HEK293 (cell line): ENCODE measurements at regions not wholly inside any gene's neighbourhood (a gene's known extent, or its start where the extent isn't known, plus 50 kb on each side); places are given as distances from the start of the nearest gene placed in this dataset.

ENCODE experiments used
- ATF2 ChIP-seq: fragments of 450-650 bp; formaldehyde crosslinking; IDR thresholded peaks from 2 replicates; pipeline ENCODE4 v1.5.1; 2016; ENCODE audit warnings: missing biosample characterization, missing genetic modification characterization, low read depth
- CTCF ChIP-seq: fragments of 450-650 bp; formaldehyde crosslinking; IDR thresholded peaks from 2 replicates; pipeline ENCODE4 v1.5.1; 2016; ENCODE audit warnings: missing biosample characterization, missing genetic modification characterization
- SCRT2 ChIP-seq: fragments of 450-650 bp; formaldehyde crosslinking; IDR thresholded peaks from 2 replicates; pipeline ENCODE4 v1.5.1; 2016; ENCODE audit warnings: missing biosample characterization, missing genetic modification characterization
- ZBTB8A ChIP-seq: fragments of 450-650 bp; formaldehyde crosslinking; IDR thresholded peaks from 2 replicates; pipeline ENCODE4 v1.5.1; 2016; ENCODE audit warnings: missing biosample characterization, missing genetic modification characterization

GRCh38 chr3:168292296-168292695 is 196.6 kb upstream of the GOLIM4 start:
- TF ChIP-seq ATF2 (tag by site-specific recombination) (no peak), ZBTB8A (tag by site-specific recombination) (no peak), SCRT2 (tag by site-specific recombination) (no peak), CTCF (no peak)
